ENCODE measurements at regions not wholly inside any gene's neighbourhood (a gene's known extent, or its start where the extent isn't known, plus 50 kb on each side); places are given as distances from the start of the nearest gene placed in this dataset.
"Not testable (repeated sequence)": the region's sequence is repeated elsewhere in the genome, so short reads cannot be mapped to it uniquely, and the experiment has no call there.

DNA sequence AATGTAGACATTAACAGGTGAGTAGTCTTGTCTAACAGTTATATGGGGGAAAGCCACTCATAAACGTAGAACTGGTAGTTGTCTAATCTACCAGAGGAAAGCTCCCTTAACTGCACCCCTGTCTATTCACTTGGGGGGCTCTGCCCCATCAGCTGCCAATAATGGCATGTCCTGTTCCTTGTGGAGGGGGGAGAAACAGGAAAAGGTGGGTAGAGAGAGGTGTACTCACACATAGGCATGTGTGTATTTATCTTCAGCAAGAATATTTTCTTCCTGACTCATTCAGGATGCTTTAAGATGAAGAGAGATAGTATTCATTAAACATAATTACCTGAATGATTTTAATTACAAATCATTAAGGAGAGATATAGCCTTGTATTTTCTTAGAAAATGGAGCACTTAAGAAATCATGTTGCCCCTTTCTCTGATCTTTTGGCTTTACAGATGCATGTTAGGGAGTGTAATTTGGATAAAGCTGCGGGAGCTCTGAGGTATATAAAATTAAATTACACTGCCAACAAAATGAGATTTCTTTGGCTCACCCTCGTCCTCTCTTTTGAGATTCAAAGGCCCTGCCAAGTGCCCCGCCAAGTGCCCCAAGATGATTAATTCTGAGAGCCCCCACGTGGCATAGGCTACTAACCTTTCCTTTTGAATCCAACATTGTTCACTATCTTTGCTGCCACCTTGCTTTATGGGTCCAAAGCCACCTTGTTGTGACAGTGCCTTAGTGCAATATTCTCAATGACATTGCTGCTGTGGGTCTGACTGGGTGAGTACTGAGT, 286.3 kb upstream of the LYPLAL1 start:
- no peak for DNase-seq

DNA sequence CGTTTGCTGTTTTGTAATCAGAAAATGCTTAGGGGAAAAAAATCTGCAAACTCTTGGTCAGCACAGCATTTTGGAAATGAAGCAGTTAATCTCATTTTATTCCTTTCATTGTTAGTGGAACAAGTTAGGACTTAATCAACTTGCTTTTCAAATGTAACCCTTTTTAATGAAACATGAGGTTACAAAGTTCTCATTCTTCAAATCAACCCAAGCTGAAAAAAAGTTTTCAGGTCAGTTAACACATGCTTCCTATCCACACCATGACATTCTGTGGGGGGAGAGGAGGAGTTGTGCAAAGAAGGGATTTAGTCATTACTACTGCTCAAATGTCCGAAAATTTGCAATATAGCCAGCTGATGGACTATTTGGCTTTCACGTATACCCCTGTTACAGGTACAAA, 283.2 kb upstream of the LYPLAL1 start:
- DNase-seq, result no peak

DNA sequence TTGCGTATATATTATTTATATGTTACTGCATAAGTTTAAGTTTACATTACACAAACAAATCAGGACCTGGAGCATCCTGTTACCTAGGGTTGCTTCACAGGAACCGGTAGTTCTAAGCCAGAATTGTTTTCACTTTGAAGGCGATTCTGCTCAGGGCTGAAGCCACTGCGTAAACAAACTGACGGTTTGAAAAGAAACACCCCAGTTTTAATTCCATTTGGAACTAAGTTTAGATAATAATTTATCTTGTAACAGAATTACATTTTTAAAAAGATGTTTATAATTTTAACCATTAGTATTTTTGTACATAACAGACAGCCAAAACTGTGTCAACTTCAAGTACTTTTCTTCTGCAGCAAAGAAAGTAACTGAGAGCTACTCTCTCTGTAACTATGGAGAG, 282.1 kb upstream of the LYPLAL1 start:
- DNase-seq, result no peak

DNA sequence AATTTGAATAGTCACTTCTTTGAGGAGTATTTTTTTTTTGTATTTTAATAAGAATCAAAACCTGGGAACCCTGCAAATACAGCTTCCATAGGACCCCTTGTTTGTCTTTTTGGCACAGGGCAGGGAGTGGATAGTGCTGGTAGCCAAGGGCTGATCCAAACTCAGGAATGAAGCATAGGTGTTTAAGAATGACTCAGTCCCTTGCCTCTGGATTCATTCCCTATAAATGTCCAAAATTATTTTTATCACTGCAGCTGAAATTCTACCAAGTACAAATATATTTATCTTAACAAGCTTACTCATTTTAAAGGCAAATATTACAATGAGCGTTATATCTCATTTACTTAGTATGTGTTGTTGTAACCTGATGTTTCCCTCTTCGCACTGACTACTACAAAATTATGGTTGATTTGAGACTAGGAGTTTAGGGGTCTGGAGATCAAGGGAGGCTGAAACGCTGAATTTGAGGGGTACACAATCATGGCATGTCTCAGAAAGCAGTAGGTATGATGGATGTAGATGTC, 278.6 kb upstream of the LYPLAL1 start:
- DNase-seq, result no peak

DNA sequence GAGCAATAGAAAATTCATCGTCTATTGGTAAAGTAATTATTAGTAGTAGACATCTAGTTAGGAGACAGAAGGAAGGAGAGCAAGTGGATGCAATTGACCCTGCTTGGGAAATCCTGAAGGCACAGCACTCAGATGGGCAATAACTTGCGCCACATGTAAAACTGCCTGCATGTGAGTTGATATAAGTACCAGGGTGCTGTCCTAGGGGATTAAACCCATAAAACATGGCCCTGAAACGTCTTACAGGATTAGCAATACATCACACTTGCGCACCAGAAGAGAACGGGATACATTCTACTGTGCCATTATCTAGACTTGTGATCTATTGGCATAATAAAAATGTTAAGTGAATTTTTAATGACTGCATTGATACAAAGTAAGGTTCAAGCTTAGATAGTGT, 277.5 kb upstream of the LYPLAL1 start:
- no peak for DNase-seq

DNA sequence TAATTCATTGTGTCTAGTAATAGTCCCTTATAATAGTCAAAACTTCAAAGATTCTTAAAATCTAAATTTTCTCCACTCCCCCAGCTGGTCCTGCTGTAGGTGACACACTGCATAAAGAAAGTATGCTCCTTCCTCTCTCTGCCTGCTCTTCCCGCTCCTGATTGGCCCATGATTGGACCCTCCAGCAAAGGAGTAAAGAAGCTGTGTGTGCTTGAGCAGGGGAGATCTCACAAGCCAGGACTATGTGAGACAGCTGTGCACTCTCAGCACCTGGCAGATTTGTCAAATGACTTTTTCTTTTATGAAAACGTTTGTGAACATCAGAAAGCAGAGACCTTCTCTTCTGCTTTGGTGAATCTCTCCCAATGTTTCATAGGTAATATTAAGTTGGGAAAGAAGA, 274.8 kb upstream of the LYPLAL1 start:
- no peak for DNase-seq

DNA sequence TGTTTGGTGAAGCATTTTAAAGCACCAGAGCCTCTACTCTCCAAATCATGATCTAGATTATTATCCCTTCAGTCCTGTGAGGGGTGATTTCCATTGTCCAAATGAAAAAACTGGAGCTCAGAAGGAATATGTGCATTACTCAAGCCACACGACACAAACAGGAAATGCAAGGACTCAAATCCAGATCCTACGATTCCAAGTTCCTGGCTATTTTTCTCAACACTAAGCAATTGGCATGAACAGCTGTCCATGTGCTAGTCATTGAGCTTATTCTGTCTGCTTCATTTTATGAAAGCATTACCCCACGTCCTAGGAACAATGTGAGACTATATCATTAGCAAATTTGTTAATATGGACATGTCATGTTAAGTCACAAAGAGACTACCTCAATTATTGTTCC, 273.1 kb upstream of the LYPLAL1 start:
- DNase-seq, result no peak

DNA sequence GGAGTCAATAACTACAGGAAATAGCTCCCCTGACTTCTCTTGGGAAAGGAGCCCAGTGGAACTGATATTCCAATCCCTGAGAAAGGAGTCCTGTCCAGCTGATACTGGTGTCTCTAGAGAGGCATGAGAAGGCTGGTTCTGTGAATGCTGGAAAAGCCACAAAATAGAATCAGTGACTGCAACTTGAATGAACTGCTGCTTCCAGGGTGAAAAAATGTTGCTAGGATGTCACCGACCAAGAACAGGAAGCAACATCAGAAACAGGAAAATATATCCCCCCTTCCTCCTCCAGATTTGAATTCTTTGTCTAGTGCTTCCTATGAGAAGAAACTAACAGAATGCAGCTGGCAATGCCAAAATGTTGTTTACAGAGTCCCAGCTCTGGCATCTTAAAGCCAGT, 269.3 kb upstream of the LYPLAL1 start:
- DNase-seq, result no peak

DNA sequence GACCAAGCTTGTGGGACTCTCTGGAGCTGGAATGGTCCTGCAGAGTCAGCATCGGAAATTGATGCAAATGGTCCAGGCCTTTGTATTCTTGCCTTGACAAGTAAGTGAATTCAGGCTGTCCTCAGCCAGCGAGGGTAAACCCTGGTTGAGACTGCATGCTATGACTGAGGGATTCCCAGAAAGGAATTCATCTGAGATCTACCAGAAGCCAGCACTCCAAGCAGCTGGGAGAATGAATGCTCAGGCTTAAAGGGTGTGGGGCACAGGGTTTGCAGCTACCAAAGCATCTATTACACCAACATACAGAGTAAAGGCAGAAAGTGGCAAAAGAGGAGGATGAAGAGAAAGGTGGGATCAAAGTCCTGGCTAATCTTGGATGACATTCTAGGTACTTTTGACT, 257.0 kb upstream of the LYPLAL1 start:
- no peak for DNase-seq

DNA sequence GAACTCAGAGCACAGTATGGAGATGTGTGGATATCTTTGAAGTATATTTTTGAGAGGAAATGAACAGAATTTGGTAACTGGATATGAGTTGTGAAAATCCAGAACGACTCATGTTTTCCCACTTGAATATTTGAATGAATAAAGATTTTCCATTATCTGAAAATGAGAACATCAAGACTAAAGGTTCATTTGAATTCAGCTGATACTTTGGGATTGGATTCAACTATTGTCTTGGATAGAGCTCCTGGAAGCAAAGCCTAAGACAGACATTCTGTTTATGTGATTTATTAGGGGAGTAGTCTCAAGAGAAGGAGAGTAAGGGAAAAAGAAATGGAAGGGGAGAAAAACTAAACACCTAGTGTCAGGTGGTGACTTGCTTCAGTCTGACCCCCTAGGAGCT, 256.0 kb upstream of the LYPLAL1 start:
- DNase-seq, result no peak

DNA sequence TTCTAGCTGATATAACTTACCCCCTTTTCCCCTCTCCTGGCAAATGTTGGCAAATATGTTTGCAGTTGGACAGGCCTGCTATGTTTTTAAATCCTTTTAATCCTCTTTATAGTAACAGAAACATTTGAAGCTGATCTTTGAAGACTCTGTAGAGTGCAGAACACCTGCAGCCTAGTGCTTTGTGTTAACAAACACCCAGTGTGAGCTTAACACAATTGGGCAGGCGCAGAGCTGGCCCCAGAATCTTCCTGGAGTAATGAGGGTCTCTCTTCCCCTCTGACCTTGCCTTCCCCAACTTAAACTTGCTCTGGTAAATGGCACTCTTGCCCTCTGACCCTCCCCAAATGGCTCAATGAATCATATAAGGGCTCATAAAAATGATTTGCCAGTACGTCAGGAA, 247.9 kb upstream of the LYPLAL1 start:
- DNase-seq, result no peak

DNA sequence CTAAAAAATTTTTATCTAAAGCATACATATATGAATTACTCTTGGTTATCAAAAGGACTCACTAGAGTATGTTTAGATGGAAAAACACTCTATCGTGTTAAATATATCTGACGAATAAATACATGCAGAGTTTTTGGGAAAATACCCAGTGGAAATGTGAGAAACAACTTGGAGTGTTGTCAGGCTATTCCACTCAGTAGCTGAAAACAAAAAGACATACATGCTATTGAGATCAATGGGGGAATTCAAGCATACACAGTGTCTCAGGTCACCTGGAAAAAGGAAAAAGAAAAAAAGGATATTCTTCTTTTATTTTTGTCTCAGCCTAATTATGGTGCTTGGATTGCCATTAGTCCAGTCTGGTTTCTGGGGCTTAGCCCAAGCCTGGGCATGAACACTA, 247.0 kb upstream of the LYPLAL1 start:
- DNase-seq, result no peak

DNA sequence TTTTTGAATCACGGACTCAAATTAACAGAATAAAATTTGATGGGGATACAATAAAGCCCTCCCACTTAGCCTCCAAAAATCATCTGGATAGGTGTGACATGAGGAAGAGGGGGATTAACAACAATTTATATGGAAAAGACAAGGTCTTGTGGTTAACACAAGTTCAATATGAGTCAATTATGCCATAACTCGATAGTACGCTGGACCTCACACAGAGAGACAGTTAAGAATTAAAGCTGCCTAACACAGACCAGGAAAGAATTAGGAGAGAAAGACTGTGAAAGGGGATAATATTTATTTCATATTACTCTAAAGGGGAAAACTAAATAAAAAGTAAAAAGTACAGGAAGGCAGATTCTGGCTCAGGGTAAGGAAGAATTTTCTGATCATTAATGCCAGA, 243.7 kb upstream of the LYPLAL1 start:
- no peak for DNase-seq

DNA sequence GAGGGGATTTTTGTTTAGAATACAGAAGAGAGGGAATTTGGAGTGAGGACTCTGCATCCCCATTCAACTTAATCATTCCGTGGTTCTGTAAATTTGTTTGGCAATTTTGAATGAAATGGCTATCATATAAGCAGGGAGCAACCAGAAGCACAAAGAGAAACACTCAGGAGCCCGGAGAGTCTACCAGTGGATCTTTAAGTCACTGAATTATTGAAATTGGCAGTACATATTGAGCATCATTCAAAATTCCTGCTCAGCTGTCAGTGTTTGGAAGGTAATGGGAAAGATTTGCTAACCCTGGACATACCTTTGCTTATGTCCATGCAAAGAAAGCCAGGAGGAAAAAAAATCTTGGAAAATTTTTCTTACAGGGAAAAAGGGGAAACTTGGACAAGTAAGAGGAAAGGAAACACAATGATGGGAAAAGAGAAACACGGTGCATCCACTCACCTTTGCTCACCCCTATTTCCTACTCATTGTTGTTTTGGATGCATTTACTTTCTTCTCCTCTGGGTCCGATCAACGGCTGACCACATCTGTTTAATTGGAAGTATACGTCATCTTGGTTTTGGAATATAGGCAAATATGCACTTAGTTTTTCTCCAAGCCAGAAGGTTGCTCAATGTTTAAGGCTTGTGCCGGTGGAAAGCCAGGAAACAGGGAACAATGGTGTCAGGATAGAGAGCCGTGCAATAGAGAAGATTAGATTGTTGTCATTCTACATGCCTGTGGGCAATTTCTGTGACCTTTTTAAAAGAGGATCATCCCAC, 243.0 kb upstream of the LYPLAL1 start:
- no peak for DNase-seq

DNA sequence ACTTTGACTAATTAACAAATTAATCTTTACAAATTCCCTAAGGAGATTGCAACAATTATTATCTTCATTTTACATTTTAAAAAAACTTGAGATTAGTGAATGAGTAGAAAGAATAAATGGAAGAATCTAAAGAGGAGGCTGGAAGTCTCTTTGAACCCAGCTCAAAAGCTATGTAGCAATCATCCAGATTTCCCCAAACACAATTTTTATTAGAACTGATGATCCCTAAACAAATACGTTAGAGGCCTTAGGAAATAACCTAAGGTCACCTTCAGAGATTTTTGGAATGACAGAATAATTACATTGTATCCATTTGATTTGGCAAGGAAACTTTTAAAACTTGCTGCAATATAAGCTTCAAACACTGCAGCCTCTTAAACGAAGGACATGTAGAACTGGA, 242.4 kb upstream of the LYPLAL1 start:
- DNase-seq, result no peak

DNA sequence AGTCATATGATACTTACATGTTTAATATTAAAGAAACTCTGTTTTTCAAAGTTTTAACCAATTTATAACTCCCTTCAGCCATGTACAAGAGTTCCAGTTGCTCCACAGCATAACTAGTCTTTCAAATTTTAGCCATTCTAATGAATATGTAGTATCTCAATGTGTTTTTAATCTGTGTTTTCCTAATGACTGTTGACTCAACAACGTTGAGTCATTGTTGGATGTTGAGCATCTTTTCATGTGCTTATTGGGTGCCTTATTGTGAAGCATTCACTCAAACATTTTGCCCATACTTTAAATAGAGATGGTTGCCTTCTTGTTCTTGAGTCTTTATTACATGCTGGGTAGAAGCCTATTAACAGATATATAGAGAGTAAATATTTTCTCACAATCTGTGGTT, 240.2 kb upstream of the LYPLAL1 start:
- DNase-seq, result no peak

DNA sequence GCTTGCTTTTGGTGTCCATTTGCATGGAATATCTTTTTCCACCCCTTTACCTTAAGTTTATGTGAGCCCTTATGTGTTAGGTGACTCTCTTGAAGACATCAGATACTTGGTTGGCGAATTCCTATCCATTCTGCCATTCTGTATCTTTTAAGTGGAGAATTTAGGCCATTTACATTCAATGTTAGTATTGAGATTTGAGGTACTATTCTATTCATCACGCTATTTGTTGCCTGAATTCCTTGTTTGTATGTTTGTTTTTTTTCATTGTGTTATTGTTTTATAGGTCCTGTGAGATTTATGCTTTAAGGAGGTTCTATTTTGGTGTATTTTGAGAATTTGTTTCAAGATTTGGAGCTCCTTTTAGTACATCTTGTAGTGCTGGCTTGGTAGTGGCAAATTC, 238.3 kb upstream of the LYPLAL1 start:
- DNase-seq, result not testable (repeated sequence)

DNA sequence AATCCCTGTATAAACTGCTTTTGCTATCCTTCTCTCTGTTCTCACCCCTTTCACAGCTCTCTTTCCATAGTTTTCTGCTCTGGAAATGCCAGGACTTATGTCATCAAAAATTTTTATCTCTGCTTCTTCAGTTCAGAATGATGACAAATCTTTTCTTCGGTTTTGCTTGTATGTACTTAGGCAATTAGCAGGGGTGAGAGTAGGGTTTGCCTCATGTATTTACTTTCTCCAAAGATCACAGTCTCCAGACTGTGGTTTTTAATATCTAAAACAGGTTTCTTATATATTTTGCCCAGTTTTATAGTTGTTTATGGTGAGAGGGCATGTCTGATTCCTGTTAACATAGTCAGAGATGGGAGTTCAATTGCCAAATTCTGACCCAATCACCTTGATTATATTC, 235.4 kb upstream of the LYPLAL1 start:
- DNase-seq, result no peak

DNA sequence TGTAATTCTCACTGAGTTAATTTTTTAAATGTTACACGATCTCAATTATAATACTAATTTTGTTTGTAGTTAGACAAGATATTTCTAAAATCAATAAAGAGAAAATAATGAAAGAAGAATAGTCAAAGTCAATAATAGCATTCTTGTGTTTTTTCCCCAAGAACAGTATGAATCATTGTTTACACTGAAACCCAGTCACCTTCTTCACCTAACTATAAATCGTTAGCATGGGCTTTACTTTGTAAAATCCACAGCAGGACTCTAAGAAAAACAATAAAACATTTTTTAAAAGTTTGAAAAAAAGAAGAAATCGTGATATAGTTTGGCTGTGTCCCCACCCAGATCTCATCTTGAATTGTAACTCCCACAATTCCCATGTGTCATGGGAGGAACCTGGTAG, 234.6 kb upstream of the LYPLAL1 start:
- no peak for DNase-seq

DNA sequence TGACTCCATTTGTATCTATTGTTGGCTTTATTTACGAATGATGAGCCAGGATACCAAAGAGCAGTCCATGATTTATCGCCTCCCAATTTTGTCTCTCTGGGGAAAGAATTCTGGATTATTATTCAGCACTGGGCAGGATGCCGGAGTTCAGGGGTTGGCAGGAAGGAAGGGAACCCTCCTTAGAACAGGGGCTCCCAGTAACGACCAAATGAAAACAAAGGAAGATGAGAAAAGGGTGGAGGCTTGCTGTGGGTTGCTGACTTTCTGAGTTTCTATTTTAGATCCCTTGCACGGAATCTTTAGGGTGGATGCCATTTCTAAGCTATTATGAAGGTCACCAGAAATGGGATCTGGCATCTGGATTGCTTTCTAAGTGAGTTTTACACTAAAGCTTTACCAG, 231.2 kb upstream of the LYPLAL1 start:
- no peak for DNase-seq

DNA sequence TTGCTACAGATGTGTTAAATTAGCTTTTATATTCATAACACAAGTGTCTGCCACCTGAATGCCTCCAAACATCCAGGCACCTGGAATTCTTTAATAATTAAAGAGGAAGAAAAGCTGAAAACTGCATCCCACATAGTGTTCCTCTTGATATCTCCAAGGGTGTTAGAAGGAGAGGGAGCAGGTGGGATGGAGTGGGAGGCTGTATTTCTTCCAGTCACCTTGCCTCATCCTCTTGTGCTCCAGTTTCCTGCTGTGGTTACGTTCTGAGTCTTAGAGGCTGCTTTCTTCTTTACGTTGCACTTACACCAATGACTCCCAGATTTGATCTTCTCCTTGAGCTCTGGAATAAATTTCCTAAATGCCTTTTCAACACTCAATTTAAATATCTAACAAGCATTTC, 230.3 kb upstream of the LYPLAL1 start:
- no peak for DNase-seq

DNA sequence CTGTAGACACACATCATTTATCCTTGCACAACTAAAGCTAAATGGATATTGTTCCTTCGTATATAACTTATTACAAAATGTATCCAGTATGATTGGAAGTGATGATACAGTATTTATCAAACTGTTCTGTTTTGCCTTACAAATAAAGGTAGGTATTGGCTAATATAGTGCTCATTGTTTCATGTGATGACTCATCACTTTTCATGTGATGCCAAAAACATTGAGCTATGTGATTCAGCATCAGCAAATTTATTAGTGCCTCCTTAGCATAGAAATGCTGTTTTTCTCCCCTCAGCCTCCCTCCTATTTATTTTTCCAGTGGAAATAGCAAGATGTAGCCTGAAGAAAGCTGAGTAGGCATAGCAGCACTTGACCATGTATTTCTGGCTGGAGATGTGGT, 228.6 kb upstream of the LYPLAL1 start:
- no peak for DNase-seq

DNA sequence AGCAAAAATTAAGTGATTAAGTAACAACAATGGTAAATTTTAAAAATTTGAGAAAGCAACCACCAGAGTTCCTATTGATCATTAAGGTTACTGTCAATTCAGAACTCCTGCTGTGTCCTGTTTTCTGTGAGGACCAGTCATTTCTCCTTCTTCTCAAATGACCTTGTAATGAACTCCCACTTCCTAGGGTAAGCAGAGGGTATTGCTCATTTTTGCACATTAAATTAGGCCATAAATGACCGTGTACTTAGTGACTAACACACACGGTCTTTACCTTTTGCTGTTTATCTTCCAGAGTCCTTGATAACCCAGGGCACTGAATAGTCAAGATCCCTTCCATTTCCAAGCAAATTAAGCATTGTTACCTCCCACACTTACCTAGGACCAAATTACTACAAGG, 227.5 kb upstream of the LYPLAL1 start:
- no peak for DNase-seq

DNA sequence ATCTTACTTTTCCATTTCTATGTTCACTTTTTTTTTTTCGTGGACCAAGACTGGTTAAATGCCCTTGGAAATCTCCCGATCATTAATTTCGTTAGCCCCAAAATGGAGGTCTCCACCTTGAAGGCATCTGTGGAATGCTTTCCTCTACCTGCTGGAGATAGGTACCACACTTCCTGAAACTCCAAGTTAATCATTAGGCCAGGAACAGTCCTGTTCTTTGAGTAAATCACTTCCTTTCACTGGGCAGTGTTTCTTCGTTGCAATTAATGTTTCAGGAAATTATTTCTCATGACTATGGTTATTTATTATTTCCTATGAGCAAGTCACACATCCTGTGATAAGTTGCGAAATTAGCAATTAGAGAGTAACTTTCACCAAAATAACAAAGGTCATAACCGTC, 225.2 kb upstream of the LYPLAL1 start:
- no peak for DNase-seq

DNA sequence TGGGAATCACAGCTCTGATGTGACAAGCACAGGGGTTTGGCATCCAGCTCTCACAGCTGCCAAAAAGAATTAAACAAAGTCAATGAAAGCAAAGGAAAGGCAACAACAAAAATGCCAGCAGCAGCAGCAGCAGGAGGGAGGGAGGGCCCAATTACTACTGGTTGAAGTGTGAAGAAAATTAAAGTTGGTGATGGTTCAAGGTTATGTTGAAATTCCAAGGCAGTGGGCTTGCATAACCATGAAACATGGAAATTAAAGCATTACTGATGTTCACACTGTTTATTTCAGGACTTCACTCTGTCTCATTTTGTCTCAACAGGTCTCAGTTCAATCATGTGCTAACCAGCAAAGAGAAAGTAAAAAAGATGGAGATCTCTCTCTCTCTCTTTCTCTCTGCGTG, 220.3 kb upstream of the LYPLAL1 start:
- no peak for DNase-seq

Data from SW 1271 (cell line).